ENCODE measurements at regions not wholly inside any gene's neighbourhood (a gene's known extent, or its start where the extent isn't known, plus 50 kb on each side); places are given as distances from the start of the nearest gene placed in this dataset.

DNA sequence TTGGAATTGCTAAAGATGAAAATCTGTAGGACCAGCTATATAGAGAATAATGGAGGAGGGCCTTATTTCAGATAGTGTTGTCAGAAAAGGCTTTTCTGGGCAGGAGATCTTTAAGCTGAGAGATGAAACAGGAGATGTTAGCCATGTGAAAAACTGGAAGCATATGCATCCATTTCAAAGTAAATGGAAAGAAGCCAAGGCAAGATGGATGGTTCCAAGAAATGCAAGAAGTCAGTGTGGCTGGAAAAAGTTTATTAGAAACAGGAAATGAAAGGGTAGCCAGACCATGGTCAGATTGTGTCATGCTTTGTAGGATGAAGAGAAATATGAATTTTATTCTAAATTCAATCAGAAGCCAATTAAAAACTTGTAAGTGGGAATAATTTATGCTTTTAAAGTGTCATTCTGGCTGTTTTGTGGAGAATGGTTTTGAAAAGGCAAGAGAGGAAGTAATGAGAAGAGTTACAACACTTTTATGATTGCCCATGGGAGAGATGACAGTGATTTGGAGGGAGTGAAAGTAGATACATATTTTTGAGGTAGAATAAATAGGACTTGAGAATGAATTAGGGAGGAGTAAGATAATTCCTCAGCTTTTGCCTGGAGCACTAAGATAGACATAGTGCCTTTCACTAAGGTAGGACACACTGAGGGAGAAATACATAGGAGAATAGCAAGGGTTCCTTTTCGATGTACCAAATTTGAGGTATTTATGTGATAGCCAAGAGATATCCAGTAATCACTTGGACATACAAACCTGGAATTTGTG is 620.1 kb downstream of the HTR1B start:
- H3K36me3 ChIP-seq (ENCODE audit: insufficient read depth, low read length, poor library complexity, severe bottlenecking), result no peaks in the 10 kb centered on the region
- no peak overlapping the region for H3K4me3 ChIP-seq (ENCODE audit: low read depth, low read length, poor library complexity, severe bottlenecking)
- ChIA-PET POLR2A (ENCODE audit: low non-redundant PET) (no interaction called here), CTCF (no interaction called here)
- TF ChIP-seq, protein P1, sequence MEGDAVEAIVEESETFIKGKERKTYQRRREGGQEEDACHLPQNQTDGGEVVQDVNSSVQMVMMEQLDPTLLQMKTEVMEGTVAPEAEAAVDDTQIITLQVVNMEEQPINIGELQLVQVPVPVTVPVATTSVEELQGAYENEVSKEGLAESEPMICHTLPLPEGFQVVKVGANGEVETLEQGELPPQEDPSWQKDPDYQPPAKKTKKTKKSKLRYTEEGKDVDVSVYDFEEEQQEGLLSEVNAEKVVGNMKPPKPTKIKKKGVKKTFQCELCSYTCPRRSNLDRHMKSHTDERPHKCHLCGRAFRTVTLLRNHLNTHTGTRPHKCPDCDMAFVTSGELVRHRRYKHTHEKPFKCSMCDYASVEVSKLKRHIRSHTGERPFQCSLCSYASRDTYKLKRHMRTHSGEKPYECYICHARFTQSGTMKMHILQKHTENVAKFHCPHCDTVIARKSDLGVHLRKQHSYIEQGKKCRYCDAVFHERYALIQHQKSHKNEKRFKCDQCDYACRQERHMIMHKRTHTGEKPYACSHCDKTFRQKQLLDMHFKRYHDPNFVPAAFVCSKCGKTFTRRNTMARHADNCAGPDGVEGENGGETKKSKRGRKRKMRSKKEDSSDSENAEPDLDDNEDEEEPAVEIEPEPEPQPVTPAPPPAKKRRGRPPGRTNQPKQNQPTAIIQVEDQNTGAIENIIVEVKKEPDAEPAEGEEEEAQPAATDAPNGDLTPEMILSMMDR (conservative IDR thresholded peaks at IDR 0.05; ENCODE audit: low read depth, low read length), result no peak
- TF ChIP-seq EZH2 (IDR thresholded peaks at IDR 0.05; ENCODE audit: borderline replicate concordance, low read depth, low read length, poor library complexity, severe bottlenecking), result no peak
- intact Hi-C loops (cut with micrococcal nuclease; ENCODE audit: unreplicated experiment), result no loop called here
- no peaks in the 10 kb centered on the region for H3K4me1 ChIP-seq (ENCODE audit: insufficient read depth, low read length, poor library complexity, severe bottlenecking)
- no peak for DNase-seq (ENCODE audit: low spot score)
- no peaks in the 10 kb centered on the region for H3K27me3 ChIP-seq (replicated peaks; ENCODE audit: insufficient read depth, low read depth, low read length, poor library complexity)
- no TSS peak for BruUV-seq (replicated peaks)
- H3K27ac ChIP-seq (ENCODE audit: low read depth, low read length, poor library complexity, severe bottlenecking), result no peak overlapping the region
- peaks cover 6% of the 10 kb centered on the region for H3K9me3 ChIP-seq (ENCODE audit: low read depth, low read length, poor library complexity, severe bottlenecking)

DNA sequence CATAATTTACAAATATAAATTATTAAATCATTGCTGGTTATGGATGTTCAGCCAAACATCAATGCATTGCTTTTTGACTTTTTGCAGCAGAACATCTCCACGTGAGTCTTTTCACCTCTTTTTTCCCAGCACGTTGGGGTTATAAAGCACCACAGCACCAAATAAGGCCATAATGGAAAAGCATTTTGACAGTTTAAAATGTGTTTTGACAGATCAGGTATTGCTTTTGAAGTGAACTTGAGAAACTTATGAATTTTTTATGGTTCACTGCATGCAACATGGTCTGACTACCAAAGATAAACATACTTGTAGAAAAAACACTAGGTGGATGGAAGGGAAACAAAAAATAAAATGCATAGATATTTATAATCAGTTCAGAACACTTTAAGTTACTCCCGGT is 622.4 kb downstream of the HTR1B start:
- no peak for DNase-seq (ENCODE audit: low spot score)
- no peak overlapping the region for H3K27ac ChIP-seq (ENCODE audit: low read depth, low read length, poor library complexity, severe bottlenecking)
- no peaks in the 10 kb centered on the region for H3K27me3 ChIP-seq (replicated peaks; ENCODE audit: insufficient read depth, low read depth, low read length, poor library complexity)
- no peaks in the 10 kb centered on the region for H3K36me3 ChIP-seq (ENCODE audit: insufficient read depth, low read length, poor library complexity, severe bottlenecking)
- peaks cover 6% of the 10 kb centered on the region for H3K9me3 ChIP-seq (ENCODE audit: low read depth, low read length, poor library complexity, severe bottlenecking)
- intact Hi-C loops (cut with micrococcal nuclease; ENCODE audit: unreplicated experiment), result no loop called here
- no TSS peak for BruUV-seq (replicated peaks)
- H3K4me1 ChIP-seq (ENCODE audit: insufficient read depth, low read length, poor library complexity, severe bottlenecking), result no peaks in the 10 kb centered on the region
- H3K4me3 ChIP-seq (ENCODE audit: low read depth, low read length, poor library complexity, severe bottlenecking), result no peak overlapping the region
- ChIA-PET POLR2A (ENCODE audit: low non-redundant PET) (no interaction called here), CTCF (no interaction called here)
- TF ChIP-seq, protein P1 (conservative IDR thresholded peaks at IDR 0.05; ENCODE audit: low read depth, low read length), result no peak

DNA sequence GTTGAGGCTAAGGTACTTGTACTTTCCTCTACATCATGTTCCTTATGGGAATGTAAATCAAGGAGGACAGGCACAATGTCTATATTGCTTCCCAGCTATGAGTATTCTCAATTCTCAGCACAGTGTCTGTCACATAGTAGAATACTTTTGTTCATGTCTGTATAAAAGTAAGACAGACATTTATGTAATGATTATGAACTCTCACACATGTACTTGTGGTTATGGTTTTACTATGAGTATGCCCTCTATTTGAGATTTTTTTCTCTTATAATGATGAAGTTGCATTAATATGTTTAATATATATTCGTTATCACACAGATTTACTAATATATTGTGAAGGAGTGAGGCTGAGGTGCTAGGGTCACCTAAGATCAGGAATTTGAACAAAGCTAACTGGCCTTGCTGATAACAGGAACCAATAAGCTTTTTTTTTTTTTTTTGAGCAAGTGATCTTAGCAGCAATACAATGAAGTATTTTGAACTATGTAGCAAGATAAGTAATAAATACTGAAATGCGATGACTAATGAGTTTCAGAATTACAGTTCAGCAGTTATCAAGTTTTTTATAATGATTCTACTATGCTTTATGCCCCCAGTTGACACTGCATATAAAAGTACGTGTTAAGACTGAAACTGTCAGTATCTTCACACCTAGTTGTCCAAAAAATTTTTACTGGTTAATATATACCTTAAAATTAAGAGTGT is 623.1 kb downstream of the HTR1B start:
- Histone ChIP-seq H3K4me1 (ENCODE audit: insufficient read depth, low read length, poor library complexity, severe bottlenecking) (no peaks in the 10 kb centered on the region), H3K36me3 (ENCODE audit: insufficient read depth, low read length, poor library complexity, severe bottlenecking) (no peaks in the 10 kb centered on the region), H3K27me3 (replicated peaks; ENCODE audit: insufficient read depth, low read depth, low read length, poor library complexity) (no peaks in the 10 kb centered on the region), H3K4me3 (ENCODE audit: low read depth, low read length, poor library complexity, severe bottlenecking) (no peak overlapping the region), H3K9me3 (ENCODE audit: low read depth, low read length, poor library complexity, severe bottlenecking) (peaks cover 6% of the 10 kb centered on the region), H3K27ac (ENCODE audit: low read depth, low read length, poor library complexity, severe bottlenecking) (no peak overlapping the region)
- intact Hi-C loops (cut with micrococcal nuclease; ENCODE audit: unreplicated experiment), result no loop called here
- DNase-seq (ENCODE audit: low spot score), result no peak
- ChIA-PET POLR2A (ENCODE audit: low non-redundant PET) (no interaction called here), CTCF (no interaction called here)
- BruUV-seq (replicated peaks), result no TSS peak
- TF ChIP-seq EZH2 (IDR thresholded peaks at IDR 0.05; ENCODE audit: borderline replicate concordance, low read depth, low read length, poor library complexity, severe bottlenecking), result no peak
- TF ChIP-seq, protein P1 (conservative IDR thresholded peaks at IDR 0.05; ENCODE audit: low read depth, low read length), result no peak

All from A673 (cell line).